HG03439 (cell line): ENCODE measurements at regions not wholly inside any gene's neighbourhood (a gene's known extent, or its start where the extent isn't known, plus 50 kb on each side); places are given as distances from the start of the nearest gene placed in this dataset.

ENCODE experiments used
- ATAC-seq: cut with Tn5 transposase; IDR thresholded peaks from one replicate; pipeline ENCODE4 v1.9.1; 2021; ENCODE audit warnings: mild to moderate bottlenecking, moderate library complexity; ENCODE audit not compliant: unreplicated experiment

DNA sequence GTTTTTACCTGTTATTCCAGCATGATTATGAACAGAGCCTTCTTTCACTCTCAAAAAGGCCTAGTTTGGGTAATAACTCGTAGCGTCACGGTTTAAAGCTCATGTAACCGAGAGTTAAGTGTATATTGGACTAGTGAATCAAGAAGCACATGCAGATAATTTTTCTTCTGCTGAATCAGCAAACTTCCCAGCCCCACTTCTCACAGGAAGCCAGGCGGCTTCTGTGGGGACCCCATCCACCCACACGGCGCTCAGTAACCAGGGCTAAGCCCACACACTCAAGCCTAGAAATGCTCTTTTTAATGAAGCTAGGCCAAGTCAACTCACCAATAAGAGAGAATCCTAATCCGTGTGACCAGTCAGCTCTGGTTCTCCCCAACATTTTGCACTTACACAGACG is 191.2 kb upstream of the MGMT start:
- no peak for ATAC-seq

DNA sequence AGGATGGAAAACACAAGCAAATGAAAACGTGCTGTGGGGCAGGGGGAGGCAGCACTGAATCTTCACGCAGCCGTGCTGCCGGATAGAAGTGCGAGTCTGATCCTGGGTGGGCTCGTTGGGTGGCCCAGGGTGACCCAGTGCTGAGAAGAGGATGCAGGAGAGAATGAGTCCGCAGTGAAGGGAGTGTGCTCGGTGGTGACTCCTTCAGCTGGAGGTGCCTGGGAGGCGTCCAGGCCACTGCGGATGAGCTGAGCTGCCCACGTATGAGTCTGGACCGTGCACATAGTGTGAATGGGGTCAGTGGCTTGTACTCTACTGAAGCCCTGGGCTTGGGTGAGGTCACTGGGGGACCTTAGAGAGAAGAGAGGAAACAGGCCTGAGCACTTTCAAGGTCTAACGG is 190.0 kb upstream of the MGMT start:
- ATAC-seq = no peak

DNA sequence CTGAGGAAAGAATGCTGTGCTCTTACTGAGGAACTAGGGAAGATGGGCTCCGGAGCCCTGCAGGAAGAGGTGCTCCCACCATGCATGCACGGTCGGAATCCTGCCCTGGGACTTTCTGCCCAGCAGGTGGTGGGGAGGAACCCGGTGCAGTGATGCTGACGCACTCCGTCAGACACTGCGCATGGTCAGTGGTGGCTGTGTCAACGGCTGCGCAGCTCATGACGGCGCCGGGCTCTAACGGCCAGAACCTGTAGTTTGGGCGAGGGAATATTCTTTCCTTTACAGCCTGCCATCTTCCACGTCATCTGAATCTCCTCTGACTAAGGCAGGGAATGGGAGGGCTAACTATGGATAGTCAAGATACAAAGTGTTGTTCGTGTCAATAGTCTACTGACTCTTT is 189.2 kb upstream of the MGMT start:
- no peak for ATAC-seq

DNA sequence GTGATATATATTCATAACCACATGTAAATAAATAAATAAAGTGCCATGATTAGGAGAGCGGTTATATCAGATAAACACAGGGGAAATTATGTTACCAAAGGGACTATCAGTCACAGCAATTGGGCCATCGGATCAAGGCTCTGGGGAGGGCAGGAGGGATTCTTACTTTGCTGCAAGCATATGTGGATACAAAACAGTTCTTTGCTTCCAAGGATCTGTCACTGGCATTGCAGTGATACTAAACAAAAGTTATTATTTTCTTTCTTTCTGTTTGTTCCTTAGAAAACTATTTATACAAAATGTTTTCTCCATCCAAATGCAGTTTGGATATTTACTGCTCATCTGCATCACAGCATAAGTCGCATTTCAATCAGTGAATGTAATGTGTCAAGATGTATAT is 188.4 kb upstream of the MGMT start:
- no peak for ATAC-seq

DNA sequence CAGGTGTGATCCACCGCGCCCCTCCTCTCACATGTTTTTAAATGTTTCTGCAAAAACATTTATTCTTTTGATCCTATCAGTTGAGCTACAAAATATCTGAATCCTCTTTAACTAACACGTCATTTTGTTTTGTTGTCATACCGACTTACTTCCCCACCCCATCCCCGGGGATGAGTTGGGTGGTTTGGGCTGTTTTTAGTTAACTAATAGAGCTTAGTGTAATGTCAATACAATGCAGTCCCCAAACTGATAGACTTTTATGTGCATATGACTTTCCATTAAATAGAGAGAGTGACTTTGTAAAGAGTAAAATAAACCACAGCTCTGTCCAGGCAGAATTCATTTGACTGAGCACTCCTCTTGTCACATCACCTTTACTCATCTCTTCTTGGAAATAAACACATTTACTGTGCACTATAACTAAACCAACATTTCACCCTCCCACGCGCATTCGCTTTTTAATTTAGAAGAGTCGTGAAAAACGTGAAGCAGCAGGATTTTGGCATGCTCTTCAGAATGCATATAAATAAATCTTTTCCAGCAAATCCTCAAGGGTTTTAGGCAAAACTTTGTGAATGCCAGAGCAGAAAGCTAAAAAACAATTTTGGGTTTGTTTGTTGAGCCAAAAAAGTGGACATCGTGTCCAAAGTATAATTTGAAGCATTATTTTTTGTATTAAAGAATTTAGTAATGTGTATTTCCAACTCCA is 187.4 kb upstream of the MGMT start:
- ATAC-seq = no peak

DNA sequence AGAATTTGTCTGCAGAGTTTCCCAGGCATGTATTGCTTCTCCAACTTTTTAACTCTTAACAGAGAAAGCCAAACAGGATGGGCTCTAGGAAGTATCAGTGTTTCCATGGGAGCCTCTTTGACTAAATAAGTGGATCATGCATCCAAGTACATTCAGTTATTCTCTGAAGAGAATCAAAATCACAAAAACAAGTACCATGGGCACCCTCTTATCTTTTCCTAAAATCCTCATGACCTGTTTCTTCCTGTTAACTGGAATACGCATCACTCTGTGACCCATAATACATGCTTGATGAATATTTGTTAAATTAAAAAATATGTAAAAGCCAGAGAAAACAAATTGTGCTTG is 186.9 kb upstream of the MGMT start:
- no peak for ATAC-seq

DNA sequence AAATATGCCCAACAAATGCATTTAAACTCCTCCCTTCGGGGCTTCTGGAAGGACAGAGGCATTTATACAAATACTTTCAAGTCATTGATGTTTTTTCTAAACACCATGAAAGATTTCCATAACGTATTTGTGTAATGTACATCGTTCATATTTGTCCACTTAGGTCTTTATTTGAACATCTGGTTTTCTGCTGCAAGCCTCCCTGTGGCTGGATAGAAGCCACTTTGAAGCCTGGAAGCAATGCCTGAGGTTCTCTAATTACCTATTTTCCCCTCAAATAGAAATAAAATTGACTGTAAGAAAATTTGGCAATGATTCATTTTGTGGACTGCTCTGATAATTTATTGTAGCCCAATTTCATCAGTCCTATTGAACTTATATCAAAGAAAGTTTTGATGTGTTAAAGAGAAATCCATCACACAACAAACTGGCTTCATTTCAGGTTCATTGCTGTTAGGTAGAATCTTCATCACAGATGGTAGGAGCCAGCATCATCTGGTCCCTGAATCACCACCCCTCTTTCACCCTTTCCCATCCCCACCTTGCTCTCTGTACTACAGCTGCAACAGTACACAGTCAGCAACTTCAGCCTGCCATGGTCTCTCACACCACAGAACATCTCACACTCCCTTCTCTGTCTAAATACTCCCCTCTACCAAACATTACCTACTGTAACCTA is 186.0 kb upstream of the MGMT start:
- no peak for ATAC-seq

DNA sequence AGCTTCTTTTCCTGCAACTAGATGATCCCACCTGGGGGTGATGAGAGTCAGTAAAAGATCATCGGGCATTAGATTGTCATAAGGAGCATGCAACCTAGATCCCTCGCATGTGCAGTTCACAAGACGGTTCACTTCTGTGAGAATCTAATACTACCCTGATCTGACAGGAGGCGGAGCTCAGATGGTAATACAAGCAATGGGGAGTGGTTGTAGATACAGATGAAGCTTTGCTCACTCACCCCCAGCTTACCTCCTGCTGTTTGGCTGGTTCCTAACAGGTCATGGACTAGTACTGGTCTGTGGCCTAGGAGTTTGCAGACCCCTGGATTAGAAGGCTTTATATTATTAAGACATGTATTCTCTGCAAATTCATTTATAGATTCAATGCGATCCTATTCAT is 181.6 kb upstream of the MGMT start:
- no peak for ATAC-seq

DNA sequence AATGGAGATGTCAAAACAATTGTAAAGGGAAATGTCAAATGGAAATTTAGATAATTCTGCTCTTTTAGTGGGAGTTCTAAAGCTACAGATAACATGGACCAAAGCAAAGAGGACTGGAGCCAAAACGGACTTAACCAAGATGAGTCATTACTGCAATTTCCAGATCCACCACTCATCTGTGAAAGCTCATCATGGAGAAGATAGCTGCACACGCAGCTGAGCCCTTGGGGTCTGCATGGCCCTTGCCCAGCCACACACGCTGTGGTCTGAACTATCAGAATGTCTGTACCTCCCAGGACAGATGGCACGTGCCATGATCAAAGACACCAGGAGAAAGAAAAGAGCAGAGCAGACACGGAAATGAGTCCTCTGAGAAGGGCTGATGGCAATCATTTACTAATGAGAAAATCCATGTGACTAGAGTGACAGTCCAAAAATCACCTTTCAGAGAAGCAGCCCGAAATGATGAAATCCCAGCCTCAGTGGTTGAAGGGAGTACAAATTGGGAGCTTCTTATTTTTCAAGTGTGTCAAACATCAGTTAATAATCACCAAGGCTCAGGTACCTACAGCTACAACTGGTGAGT is 177.9 kb upstream of the MGMT start:
- no peak for ATAC-seq

DNA sequence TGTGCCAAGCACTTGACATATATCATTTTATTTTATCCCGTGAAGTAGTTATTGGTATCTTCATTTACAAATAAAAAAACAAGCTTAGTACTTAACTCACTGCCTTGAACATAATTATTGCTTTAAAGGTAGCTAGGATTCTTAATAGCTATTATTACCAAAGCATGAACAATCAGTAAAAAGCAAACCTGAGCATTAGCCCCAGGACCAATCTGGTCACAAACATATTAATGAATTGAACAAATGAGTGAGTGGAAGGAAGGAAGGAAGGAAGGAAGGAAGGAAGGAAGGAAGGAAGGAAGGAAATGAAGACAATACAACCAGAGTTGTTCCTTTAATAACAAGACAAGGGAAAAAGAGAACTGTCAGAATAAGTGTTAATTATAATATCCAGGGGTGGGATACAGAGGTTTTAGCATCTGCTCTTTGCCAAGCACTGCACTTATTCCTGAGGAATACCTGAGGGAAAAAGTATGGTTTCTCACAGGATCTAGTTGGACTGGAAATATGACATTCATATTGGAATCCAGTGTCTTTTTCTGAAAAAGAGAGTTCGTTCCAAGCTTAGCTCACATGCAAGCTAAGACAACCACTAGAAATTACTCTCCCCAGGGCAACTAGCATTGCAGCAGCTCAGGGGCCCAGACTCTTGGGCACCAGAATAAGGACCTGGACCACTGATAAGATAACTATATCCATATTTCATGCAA is 172.9 kb upstream of the MGMT start:
- no peak for ATAC-seq

DNA sequence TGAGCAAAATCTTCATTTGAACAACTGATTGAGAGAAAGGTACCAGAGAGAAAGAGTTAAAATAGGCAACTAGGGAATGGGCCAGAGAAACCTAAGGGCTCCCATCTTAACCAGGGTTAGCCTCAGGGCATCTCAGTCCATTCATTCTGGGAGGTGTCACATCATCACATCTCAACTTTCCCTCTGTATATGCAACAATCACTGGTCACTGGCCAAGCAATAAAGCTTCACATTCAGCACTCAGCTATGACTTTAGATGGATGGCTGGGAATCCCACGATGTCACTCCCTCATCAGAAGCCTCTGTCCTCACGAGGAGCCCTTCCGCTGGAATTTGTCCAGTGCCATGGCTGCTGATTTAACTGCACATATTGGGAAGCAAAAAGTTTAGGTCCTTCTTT is 172.1 kb upstream of the MGMT start:
- ATAC-seq = no peak

DNA sequence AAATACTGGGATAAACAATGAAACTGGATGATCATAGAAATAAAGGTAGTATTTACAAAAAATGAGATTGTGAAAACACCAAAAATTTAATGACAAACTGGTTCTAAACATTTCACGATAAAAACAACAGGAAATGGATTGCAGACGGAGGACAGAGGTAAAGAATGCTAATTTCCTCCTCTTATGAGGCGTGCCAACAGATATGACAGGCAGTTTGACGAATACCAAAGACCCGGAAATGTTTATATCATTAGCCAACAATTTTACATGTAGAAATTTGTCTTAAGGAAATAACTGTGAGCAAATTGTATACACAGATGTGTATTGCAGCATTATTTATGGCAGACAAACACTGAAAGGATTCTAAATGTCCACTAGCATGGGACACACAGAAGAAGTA is 162.0 kb upstream of the MGMT start:
- no peak for ATAC-seq

DNA sequence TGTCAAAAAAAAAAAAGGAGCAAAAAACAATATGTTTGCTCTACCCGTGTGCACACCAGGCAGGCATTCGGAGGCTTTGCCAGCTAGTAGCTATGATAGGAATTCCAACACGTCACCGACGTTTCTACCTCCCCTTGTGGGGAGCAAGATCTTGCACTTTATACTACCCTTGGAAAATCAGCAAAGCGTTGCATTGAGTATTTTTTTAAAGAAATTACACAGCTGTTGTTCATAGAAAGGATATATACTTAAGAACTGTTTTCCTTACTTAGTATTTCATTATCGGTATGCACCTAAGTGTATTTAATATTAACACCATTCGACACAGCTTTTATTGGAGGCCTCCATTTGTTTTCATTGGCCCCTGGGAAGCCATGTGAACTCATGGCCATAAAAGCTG is 159.9 kb upstream of the MGMT start:
- ATAC-seq = no peak

DNA sequence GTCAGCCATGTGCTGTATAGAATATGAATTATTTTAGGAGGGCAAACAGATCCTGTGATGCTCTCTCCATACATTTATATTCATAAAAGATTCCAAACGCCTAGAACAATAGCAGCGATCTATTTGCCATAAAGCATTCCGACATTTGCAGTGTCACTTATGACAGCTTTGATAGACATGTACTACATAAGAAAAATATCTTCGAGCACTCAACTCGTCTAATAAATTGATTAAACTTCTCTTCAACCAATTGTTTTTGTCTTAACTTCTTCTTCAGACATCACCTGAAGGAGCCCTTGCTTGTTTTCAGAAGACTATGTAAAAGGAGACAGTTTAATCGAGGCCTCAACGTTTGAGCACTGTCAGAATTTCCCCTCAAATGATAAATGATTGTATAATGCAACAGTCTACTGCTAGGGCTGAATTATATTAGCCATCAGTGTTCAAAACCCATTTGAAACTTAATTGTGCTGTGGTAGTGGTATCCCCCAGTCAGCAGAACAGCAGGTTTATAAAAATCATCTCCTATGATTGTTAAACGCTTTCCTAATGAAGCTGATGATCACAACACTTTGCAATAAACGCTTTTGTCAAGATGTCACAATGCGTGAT is 158.0 kb upstream of the MGMT start:
- no peak for ATAC-seq

DNA sequence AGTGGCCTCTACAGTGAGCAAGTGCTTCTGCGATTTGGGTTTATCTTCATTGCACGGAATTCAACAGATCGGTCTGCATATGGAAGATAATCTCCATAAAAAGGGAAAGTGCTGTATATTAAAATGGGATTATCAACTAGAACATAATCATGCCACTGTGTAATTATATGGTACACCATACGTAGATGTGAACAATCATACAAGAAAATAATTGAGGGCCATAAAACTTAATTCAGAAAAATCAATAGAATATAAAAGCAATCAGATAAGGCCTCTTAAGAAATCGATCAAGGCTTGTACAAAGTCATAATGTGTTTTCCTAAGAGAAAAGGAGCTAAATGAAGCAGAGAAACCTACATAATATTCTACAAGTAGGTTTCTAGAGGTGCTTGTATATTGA is 157.5 kb upstream of the MGMT start:
- ATAC-seq = no peak

DNA sequence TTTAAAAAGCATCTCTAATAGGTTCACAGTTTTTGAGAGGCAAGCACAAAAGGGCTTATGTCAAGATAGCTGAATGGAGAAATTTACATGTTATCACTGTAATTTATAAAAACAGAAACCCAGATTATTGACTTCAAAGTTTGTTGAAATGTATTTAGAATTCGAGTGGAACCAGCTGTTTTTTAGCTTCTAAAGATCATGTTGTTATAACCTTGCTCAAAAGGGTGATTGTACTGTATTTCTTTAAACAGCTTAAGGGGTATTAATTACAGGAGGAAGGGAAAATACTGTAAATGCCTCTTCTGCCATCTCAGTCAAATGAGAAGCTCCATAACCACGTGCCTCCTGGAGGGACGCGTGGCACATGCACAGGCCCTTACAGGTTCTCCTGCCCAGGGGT is 156.2 kb upstream of the MGMT start:
- ATAC-seq = no peak

DNA sequence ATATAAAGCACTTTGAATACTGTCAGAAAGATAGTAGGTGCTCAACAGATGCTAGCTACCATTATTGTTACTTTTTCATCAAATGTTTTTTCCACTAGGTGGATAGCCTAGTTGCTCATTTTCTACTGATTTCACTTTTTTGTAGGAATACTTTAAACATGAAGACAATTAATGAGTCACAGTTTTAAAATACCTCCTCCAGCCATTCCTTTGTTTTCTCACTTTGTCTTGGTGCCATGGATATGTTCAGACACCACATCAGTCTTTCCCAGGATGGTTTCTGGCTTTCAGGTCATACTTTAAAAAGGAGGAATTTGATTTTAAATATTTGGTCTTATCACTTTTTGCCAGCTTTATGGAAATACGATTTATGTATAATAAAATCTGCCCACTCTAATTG is 147.1 kb upstream of the MGMT start:
- no peak for ATAC-seq

DNA sequence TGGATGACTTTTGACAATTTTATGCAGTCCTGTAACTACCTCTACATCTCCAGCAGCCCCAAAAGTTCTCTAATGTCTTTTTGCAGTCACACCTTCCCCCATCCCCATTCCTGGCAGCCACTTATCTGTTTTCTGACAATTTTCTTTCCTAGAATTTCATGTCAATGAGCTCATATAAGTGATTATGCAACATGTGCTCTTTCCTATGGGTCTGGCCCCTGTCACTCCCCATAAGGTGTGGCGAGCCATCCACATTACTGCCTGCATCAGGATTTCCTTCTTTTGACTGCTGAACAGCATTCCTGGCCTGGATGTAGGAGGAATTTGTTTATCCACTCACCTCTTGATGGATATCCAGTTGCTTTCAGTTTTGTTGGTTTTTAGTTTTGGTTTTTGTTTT is 146.7 kb upstream of the MGMT start:
- no peak for ATAC-seq

DNA sequence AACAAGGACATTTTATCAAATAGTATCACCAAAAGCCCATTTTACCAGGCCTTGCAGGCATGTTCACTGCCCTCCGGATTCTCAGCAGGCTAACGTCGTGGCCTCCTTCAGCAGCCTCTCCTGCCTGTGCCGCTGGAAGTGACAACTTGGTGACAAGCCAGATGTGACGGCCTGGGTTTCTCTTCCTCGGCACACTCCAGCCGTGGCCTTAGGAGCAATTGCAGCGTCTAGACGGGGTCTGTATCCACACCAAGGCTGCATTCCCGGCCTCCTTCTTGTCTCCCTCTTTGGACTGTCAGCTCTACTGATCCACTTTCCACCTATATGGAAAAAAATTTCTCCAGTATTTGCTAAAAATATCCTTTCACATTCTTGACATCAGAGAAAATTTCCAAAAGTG is 145.3 kb upstream of the MGMT start:
- no peak for ATAC-seq

DNA sequence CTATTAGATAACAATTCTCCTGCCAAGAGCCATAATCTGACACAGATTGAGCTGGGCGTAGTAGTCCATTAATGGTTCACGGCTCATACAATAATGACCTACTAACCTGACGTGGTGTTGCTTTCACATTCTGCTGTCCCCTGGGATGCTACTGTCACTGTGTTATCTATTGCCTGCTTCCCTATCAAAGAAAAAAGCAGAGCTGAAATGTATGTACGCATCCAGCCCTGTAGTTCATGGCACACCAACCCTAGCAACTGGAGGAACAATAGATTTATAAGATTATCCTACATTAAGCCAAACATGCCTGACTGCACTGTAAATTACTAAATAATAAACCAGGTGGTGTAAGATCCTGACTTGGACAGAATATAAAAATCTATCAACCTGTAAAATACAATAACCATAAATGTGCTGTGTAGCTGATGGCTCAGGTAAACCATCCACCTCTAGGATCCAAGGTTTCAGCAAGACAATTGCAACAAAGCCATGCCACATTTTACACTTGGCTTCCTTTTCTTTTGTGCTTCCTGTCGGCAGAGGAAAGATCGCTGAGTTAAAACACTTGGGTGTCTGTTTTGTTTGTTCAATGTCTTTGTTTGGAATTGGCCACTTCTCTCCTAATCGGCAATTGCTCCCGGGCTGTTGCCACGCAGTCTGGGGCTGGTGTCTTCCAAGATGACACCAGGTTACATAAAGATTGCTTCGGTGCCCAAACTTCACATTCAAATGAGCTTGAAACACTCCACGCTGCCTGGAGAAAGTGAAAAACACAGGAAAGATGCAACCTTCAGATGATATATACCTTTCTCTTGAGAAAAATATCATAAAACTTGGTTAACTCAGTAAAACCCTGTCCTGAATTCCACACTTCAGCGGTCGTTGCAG is 143.9 kb upstream of the MGMT start:
- no peak for ATAC-seq

DNA sequence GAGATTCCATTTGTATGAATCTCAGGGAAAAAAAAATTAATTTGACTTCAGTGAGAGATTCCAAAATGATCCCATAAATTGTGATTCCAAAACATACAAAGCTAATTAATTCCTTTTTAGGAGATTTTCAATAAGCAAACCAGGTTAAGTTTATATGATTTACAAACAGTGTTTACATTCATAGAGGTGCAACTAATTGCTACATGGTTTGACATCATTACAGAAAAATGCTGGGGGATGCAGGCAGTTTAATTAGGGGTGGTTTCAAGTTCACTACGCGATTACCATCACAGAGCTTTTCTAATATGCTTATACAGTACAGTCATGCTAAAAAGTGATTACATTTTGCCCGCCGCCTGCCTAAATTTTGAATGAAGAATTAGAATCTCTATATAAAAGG is 143.2 kb upstream of the MGMT start:
- no peak for ATAC-seq
